H1 (cell line): ENCODE measurements at regions not wholly inside any gene's neighbourhood (a gene's known extent, or its start where the extent isn't known, plus 50 kb on each side); places are given as distances from the start of the nearest gene placed in this dataset.

ENCODE experiments used
- ATF3 ChIP-seq: IDR thresholded peaks from 2 replicates; pipeline ENCODE4 v1.6.1; 2011; ENCODE audit warnings: low read depth, mild to moderate bottlenecking, low read length; ENCODE audit not compliant: insufficient read depth
- CHD2 ChIP-seq: IDR thresholded peaks from 2 replicates; pipeline ENCODE4 v1.6.1; 2012; ENCODE audit warnings: low read length, improper control_type of control experiment
- CTCF ChIP-seq, 3 experiments: IDR thresholded peaks; 1 replicate in 2 of 3; 2 replicates in 1 of 3; pipeline versions ENCODE4 v1.5.1 to v1.6.1; 2011; ENCODE audit warnings: low read length in 3 of 3, mild to moderate bottlenecking in 3 of 3, inconsistent platforms in 2 of 3, low read depth in 1 of 3, moderate library complexity in 1 of 3; ENCODE audit not compliant: insufficient read depth in 1 of 3; ENCODE audit errors: control extremely low read depth in 1 of 3
- EZH2 ChIP-seq: fragments of 200-600 bp; sonication (generic); IDR thresholded peaks from 2 replicates; pipeline ENCODE4 v1.7.1; 2012; ENCODE audit warnings: low read depth, mild to moderate bottlenecking, moderate library complexity, low read length, inconsistent platforms; ENCODE audit not compliant: severe bottlenecking
- KDM1A ChIP-seq: fragments of 200-600, 300-600 bp; sonication (generic); IDR thresholded peaks from 2 replicates; pipeline ENCODE4 v1.7.1; 2016; ENCODE audit warnings: mild to moderate bottlenecking, low read length, borderline replicate concordance
- POLR2A ChIP-seq, 2 experiments: IDR thresholded peaks; 1 replicate in 1 of 2; 2 replicates in 1 of 2; pipeline ENCODE4 v1.6.1; 2011; ENCODE audit warnings: low read depth in 2 of 2, low read length in 2 of 2, mild to moderate bottlenecking in 2 of 2; ENCODE audit errors: control extremely low read depth in 1 of 2
- SP2 ChIP-seq: IDR thresholded peaks from 2 replicates; pipeline ENCODE4 v1.6.1; 2012; ENCODE audit warnings: mild to moderate bottlenecking, low read length, inconsistent platforms
- TCF12 ChIP-seq: IDR thresholded peaks from 2 replicates; pipeline ENCODE4 v1.6.1; 2011; ENCODE audit warnings: low read depth, mild to moderate bottlenecking, low read length
- YY1 ChIP-seq: IDR thresholded peaks from 2 replicates; pipeline ENCODE4 v1.6.1; 2011; ENCODE audit warnings: low read depth, mild to moderate bottlenecking, low read length
- ZNF274 ChIP-seq: IDR thresholded peaks from 2 replicates; pipeline ENCODE4 v1.7.0; 2012; ENCODE audit warnings: low read length, borderline replicate concordance; ENCODE audit errors: extremely low read depth

- TF ChIP-seq CHD2 (no peak), YY1 (no peak), ZNF274 (no peak), CTCF (IDR thresholded peaks at IDR 0.05; ENCODE audit: control extremely low read depth in 1 of 3, insufficient read depth in 1 of 3, low read depth in 1 of 3, low read length in 3 of 3) (no peak), SP2 (no peak), POLR2A (IDR thresholded peaks at IDR 0.05; ENCODE audit: control extremely low read depth in 1 of 2, low read depth in 2 of 2, low read length in 2 of 2) (no peak), KDM1A (no peak), TCF12 (no peak), ATF3 (no peak), EZH2 (no peak)
These were observed 371.9 kb upstream of the ZMIZ1 start for GRCh38 chr10:78696791-78697395.
